ENCODE measurements at regions not wholly inside any gene's neighbourhood (a gene's known extent, or its start where the extent isn't known, plus 50 kb on each side); places are given as distances from the start of the nearest gene placed in this dataset.

GRCh38 chr6:165726290-165726875 is 63.3 kb upstream of the PDE10A start:
- no peak for TF ChIP-seq HMG20A (CRISPR knock-in tag; IDR thresholded peaks at IDR 0.05; ENCODE audit: borderline replicate concordance)
- no peak for TF ChIP-seq TAF1 (CRISPR knock-in tag; IDR thresholded peaks at IDR 0.05)
- no peak for TF ChIP-seq POLR2A (IDR thresholded peaks at IDR 0.05; ENCODE audit: insufficient read depth in 1 of 2, low read depth in 2 of 2, low read length in 2 of 2)
- TF ChIP-seq TEAD2 (CRISPR knock-in tag; IDR thresholded peaks at IDR 0.05), result no peak
- TF ChIP-seq JUN (CRISPR knock-in tag; IDR thresholded peaks at IDR 0.05), result no peak
- TF ChIP-seq WIZ (CRISPR knock-in tag; IDR thresholded peaks at IDR 0.05), result no peak
- TF ChIP-seq ZNF644 (CRISPR knock-in tag; IDR thresholded peaks at IDR 0.05; ENCODE audit: low read depth), result no peak
- TF ChIP-seq KAT7 (CRISPR knock-in tag; IDR thresholded peaks at IDR 0.05; ENCODE audit: borderline replicate concordance), result no peak
- no peak for TF ChIP-seq ZNF556 (CRISPR knock-in tag; IDR thresholded peaks at IDR 0.05; ENCODE audit: borderline replicate concordance)
- TF ChIP-seq, protein P1, sequence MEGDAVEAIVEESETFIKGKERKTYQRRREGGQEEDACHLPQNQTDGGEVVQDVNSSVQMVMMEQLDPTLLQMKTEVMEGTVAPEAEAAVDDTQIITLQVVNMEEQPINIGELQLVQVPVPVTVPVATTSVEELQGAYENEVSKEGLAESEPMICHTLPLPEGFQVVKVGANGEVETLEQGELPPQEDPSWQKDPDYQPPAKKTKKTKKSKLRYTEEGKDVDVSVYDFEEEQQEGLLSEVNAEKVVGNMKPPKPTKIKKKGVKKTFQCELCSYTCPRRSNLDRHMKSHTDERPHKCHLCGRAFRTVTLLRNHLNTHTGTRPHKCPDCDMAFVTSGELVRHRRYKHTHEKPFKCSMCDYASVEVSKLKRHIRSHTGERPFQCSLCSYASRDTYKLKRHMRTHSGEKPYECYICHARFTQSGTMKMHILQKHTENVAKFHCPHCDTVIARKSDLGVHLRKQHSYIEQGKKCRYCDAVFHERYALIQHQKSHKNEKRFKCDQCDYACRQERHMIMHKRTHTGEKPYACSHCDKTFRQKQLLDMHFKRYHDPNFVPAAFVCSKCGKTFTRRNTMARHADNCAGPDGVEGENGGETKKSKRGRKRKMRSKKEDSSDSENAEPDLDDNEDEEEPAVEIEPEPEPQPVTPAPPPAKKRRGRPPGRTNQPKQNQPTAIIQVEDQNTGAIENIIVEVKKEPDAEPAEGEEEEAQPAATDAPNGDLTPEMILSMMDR (CRISPR knock-in tag; IDR thresholded peaks at IDR 0.05), result no peak
- no peak for TF ChIP-seq ZBTB40 (IDR thresholded peaks at IDR 0.05)
- no peak for TF ChIP-seq ZBTB40 (CRISPR knock-in tag; IDR thresholded peaks at IDR 0.05)
- TF ChIP-seq HCFC1 (IDR thresholded peaks at IDR 0.05; ENCODE audit: low read depth, low read length), result no peak
- TF ChIP-seq HNF4A (CRISPR knock-in tag; IDR thresholded peaks at IDR 0.05), result no peak
- no peak for TF ChIP-seq ATF6 (CRISPR knock-in tag; conservative IDR thresholded peaks at IDR 0.05)
